ENCODE measurements at regions not wholly inside any gene's neighbourhood (a gene's known extent, or its start where the extent isn't known, plus 50 kb on each side); places are given as distances from the start of the nearest gene placed in this dataset.

DNA sequence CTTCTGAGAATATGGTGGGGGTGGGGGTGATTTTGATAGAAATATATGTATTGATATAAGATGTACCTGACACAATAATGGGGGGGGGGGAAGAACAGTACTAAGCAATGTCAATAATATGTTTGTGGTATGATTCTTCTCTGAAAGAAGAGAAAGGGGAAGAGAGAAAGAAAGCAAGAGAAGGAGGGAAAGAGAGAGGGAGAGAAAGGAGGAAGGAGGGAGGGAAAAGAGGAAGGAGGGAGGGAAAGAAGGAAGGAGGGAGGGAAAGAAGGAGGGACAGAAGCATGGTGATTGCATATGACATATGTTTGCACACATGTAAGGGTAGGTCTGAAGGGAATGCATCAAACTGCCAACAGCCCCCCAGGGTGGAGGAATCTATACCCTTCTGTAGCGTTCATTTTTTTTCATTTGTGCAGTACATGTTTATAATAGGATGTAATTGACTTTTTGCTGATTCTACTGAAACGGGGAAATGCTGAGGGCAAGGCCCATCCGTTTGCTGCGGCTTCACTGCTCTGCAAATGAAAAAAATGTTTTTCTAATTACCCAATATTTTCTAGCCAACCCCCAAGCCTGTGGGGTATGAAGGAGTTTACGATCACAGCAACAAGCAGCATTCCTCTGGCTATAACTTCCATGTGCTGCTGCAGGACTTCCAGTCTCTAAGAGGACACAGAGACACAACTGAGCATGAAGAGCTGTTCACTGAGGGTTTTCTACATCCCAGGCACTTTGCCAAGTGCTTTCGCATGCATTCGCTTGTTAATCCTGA is 119.3 kb upstream of the ZC3H12A start:
- TF ChIP-seq, protein P1, sequence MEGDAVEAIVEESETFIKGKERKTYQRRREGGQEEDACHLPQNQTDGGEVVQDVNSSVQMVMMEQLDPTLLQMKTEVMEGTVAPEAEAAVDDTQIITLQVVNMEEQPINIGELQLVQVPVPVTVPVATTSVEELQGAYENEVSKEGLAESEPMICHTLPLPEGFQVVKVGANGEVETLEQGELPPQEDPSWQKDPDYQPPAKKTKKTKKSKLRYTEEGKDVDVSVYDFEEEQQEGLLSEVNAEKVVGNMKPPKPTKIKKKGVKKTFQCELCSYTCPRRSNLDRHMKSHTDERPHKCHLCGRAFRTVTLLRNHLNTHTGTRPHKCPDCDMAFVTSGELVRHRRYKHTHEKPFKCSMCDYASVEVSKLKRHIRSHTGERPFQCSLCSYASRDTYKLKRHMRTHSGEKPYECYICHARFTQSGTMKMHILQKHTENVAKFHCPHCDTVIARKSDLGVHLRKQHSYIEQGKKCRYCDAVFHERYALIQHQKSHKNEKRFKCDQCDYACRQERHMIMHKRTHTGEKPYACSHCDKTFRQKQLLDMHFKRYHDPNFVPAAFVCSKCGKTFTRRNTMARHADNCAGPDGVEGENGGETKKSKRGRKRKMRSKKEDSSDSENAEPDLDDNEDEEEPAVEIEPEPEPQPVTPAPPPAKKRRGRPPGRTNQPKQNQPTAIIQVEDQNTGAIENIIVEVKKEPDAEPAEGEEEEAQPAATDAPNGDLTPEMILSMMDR (IDR thresholded peaks at IDR 0.05): no peak
- TF ChIP-seq POLR2AphosphoS5 (IDR thresholded peaks at IDR 0.05): no peak
- TF ChIP-seq POLR2A (IDR thresholded peaks at IDR 0.05): no peak
- no peak for TF ChIP-seq EP300 (IDR thresholded peaks at IDR 0.05)
